ENCODE measurements at regions not wholly inside any gene's neighbourhood (a gene's known extent, or its start where the extent isn't known, plus 50 kb on each side); places are given as distances from the start of the nearest gene placed in this dataset.

GRCh38 chr6:71393981-71394432, 105.4 kb downstream of the OGFRL1 start:
- no peak overlapping the region for H3K27ac ChIP-seq (ENCODE audit: low read depth, low read length)
- 38 to 52% (median 45%) methylated on average over 1 of the region's 1 CpG for WGBS, 3 donors

GRCh38 chr6:71394926-71395325, 106.3 kb downstream of the OGFRL1 start:
- H3K27ac ChIP-seq (ENCODE audit: low read depth, low read length): no peak overlapping the region
- WGBS, 3 donors: 60 to 74% (median 70%) methylated on average over 2 of the region's 2 CpGs

GRCh38 chr6:71395731-71396409, 107.3 kb downstream of the OGFRL1 start:
- no peak overlapping the region for H3K27ac ChIP-seq (ENCODE audit: low read depth, low read length)
- 75 to 88% (median 85%) methylated on average over 3 of the region's 3 CpGs for WGBS, 3 donors

GRCh38 chr6:71396410-71396801, 107.8 kb downstream of the OGFRL1 start:
- 82 to 93% (median 91%) methylated on average over 2 of the region's 2 CpGs for WGBS, 3 donors
- no peak overlapping the region for H3K27ac ChIP-seq (ENCODE audit: low read depth, low read length)

- no peak overlapping the region for H3K27ac ChIP-seq (ENCODE audit: low read depth, low read length)
- WGBS, 3 donors: 73 to 95% (median 90%) methylated on average over 2 of the region's 2 CpGs
These were observed 110.7 kb downstream of the OGFRL1 start for GRCh38 chr6:71399279-71399678.

- H3K27ac ChIP-seq (ENCODE audit: low read depth, low read length): no peak overlapping the region
These were observed 112.2 kb downstream of the OGFRL1 start for GRCh38 chr6:71400852-71401251.

GRCh38 chr6:71402096-71402495, 113.5 kb downstream of the OGFRL1 start:
- 75 to 95% (median 91%) methylated on average over 3 of the region's 3 CpGs for WGBS, 3 donors
- H3K27ac ChIP-seq (ENCODE audit: low read depth, low read length): no peak overlapping the region

GRCh38 chr6:71403422-71404134, 115.0 kb downstream of the OGFRL1 start:
- WGBS, 3 donors: 55 to 69% (median 59%) methylated on average over 9 of the region's 9 CpGs
- H3K27ac ChIP-seq (ENCODE audit: low read depth, low read length): no peak overlapping the region

GRCh38 chr6:71404145-71404966, 115.7 kb downstream of the OGFRL1 start:
- 43 to 61% (median 54%) methylated on average over 4 of the region's 4 CpGs for WGBS, 3 donors
- no peak overlapping the region for H3K27ac ChIP-seq (ENCODE audit: low read depth, low read length)

- H3K27ac ChIP-seq (ENCODE audit: low read depth, low read length): no peak overlapping the region
- WGBS, 3 donors: 45 to 56% (median 53%) methylated on average over 1 of the region's 1 CpG
These were observed 116.3 kb downstream of the OGFRL1 start for GRCh38 chr6:71404967-71405278.

- 76 to 85% (median 81%) methylated on average over 1 of the region's 1 CpG for whole genome bisulfite sequencing, 3 donors
These were observed 116.8 kb downstream of the OGFRL1 start for GRCh38 chr6:71405416-71405815.

GRCh38 chr6:71406865-71407860, 118.6 kb downstream of the OGFRL1 start:
- H3K27ac ChIP-seq (ENCODE audit: low read depth, low read length): no peak overlapping the region
- 79 to 82% (median 79%) methylated on average over 5 of the region's 5 CpGs for WGBS, 3 donors

More at GRCh38 chr6:71405416-71405815, 116.8 kb downstream of the OGFRL1 start:
- no peak overlapping the region for H3K27ac ChIP-seq (ENCODE audit: low read depth, low read length)

GRCh38 chr6:71408787-71409723, 120.4 kb downstream of the OGFRL1 start:
- H3K27ac ChIP-seq (ENCODE audit: low read depth, low read length): no peak overlapping the region
- WGBS, 3 donors: 91 to 94% (median 93%) methylated on average over 1 of the region's 1 CpG

- H3K27ac ChIP-seq (ENCODE audit: low read depth, low read length): no peak overlapping the region
These were observed 121.6 kb downstream of the OGFRL1 start for GRCh38 chr6:71410164-71410566.

GRCh38 chr6:71410681-71411080, 122.1 kb downstream of the OGFRL1 start:
- 73 to 83% (median 78%) methylated on average over 1 of the region's 1 CpG for WGBS, 3 donors
- H3K27ac ChIP-seq (ENCODE audit: low read depth, low read length): no peak overlapping the region

More at GRCh38 chr6:71410164-71410566, 121.6 kb downstream of the OGFRL1 start:
- 65 to 86% (median 80%) methylated on average over 4 of the region's 4 CpGs for WGBS, 3 donors

- no peak overlapping the region for H3K27ac ChIP-seq (ENCODE audit: low read depth, low read length)
- WGBS, 3 donors: 43 to 73% (median 70%) methylated on average over 1 of the region's 1 CpG
These were observed 123.3 kb downstream of the OGFRL1 start for GRCh38 chr6:71411882-71412281.

GRCh38 chr6:71412559-71413140, 124.0 kb downstream of the OGFRL1 start:
- 78 to 80% (median 79%) methylated on average over 4 of the region's 4 CpGs for WGBS, 3 donors
- no peak overlapping the region for H3K27ac ChIP-seq (ENCODE audit: low read depth, low read length)
